SK-N-SH (cell line): ENCODE measurements at regions not wholly inside any gene's neighbourhood (a gene's known extent, or its start where the extent isn't known, plus 50 kb on each side); places are given as distances from the start of the nearest gene placed in this dataset.

Experiments
- CTCF ChIA-PET: fragments of 300-600, 350-600 bp; formaldehyde crosslinking; extraction: SDS; loops from one replicate; lab custom pipeline; 2021; lab: Yijun Ruan, JAX
- POLR2A ChIA-PET: fragments of 350-600 bp; sonication (Branson Sonifier 250); formaldehyde crosslinking; extraction: SDS; loops from one replicate; lab custom pipeline; 2020; ENCODE audit warnings: antibody characterized with exemption, inconsistent platforms; lab: Yijun Ruan, JAX
- DNase-seq: peaks from one replicate; pipeline ENCODE4 v3.0.0; 2012
- H2AFZ ChIP-seq: fragments of 200-600 bp; sonication (generic); 2 replicates; pipeline ENCODE4 v1.8.1; 2016; ENCODE audit warnings: antibody characterized with exemption, mild to moderate bottlenecking, low read depth
- H3F3A ChIP-seq: fragments of 200-600 bp; sonication (generic); replicated peaks from 2 replicates; pipeline ENCODE3; 2016; ENCODE audit warnings: antibody characterized with exemption, mild to moderate bottlenecking; ENCODE audit not compliant: insufficient read depth
- H3K27ac ChIP-seq, 2 experiments: fragments of 200-500 bp in 1 of 2; fragments of 200-600 bp in 1 of 2; sonication (Bioruptor generic) in 1 of 2; sonication (generic), shearing (Covaris generic) in 1 of 2; 2 replicates each; pipeline versions ENCODE4 v1.5.1 to v1.6.1; 2014 to 2016; ENCODE audit warnings: low read depth in 2 of 2, inconsistent platforms in 1 of 2, low read length in 1 of 2, mild to moderate bottlenecking in 1 of 2, mixed read lengths in 1 of 2
- H3K27me3 ChIP-seq: fragments of 200-600 bp; sonication (generic), shearing (Covaris generic); 2 replicates; pipeline ENCODE4 v1.6.1; 2016; ENCODE audit warnings: mixed run types; ENCODE audit not compliant: insufficient read depth
- H3K36me3 ChIP-seq, 2 experiments: fragments of 200-500 bp in 1 of 2; fragments of 200-600 bp in 1 of 2; sonication (Bioruptor generic) in 1 of 2; sonication (generic) in 1 of 2; replicated peaks in 1 of 2; 2 replicates each; pipeline versions ENCODE3 to v1.5.1; 2014 to 2016; ENCODE audit warnings: low read length in 1 of 2, mild to moderate bottlenecking in 1 of 2; ENCODE audit not compliant: insufficient read depth in 2 of 2, control insufficient read depth in 1 of 2
- H3K4me1 ChIP-seq, 2 experiments: fragments of 200-500 bp in 1 of 2; fragments of 200-600 bp in 1 of 2; sonication (Bioruptor generic) in 1 of 2; sonication (generic), shearing (Covaris generic) in 1 of 2; 2 replicates each; pipeline versions ENCODE4 v1.5.1 to v1.6.1; 2014 to 2016; ENCODE audit warnings: low read depth in 1 of 2, low read length in 1 of 2, mixed run types in 1 of 2; ENCODE audit not compliant: insufficient read depth in 2 of 2, control insufficient read depth in 1 of 2
- H3K4me2 ChIP-seq: fragments of 200-600 bp; sonication (generic), shearing (Covaris generic); 2 replicates; pipeline ENCODE4 v1.6.1; 2017; ENCODE audit warnings: mixed run types
- H3K4me3 ChIP-seq, 2 experiments: fragments of 200-500 bp in 1 of 2; fragments of 200-600 bp in 1 of 2; sonication (Bioruptor generic) in 1 of 2; sonication (generic), shearing (Covaris generic) in 1 of 2; 2 replicates each; pipeline versions ENCODE4 v1.5.1 to v1.8.1; 2014 to 2016; ENCODE audit warnings: low read depth in 2 of 2, inconsistent platforms in 1 of 2, low read length in 1 of 2, mild to moderate bottlenecking in 1 of 2, mixed read lengths in 1 of 2, moderate library complexity in 1 of 2
- H3K79me2 ChIP-seq: fragments of 200-600 bp; sonication (generic); 2 replicates; pipeline ENCODE4 v1.8.1; 2017; ENCODE audit warnings: mild to moderate bottlenecking; ENCODE audit not compliant: insufficient read depth
- H3K9ac ChIP-seq: fragments of 200-600 bp; sonication (generic); 2 replicates; pipeline ENCODE4 v1.6.1; 2017; ENCODE audit warnings: mixed run types
- H3K9me2 ChIP-seq: fragments of 200-600 bp; sonication (generic); 2 replicates; pipeline ENCODE4 v1.6.1; 2017; ENCODE audit warnings: mixed run types
- H3K9me3 ChIP-seq: fragments of 200-600 bp; sonication (generic); 2 replicates; pipeline ENCODE4 v1.6.1; 2017; ENCODE audit warnings: mixed run types, mild to moderate bottlenecking, moderate library complexity
- H4K20me1 ChIP-seq: fragments of 200-600 bp; sonication (generic); 2 replicates; pipeline ENCODE4 v1.6.1; 2017; ENCODE audit warnings: mild to moderate bottlenecking, mixed run types; ENCODE audit not compliant: insufficient read depth
- CHD2 ChIP-seq: fragments of 150-350 bp; IDR thresholded peaks from 2 replicates; pipeline ENCODE4 v1.6.1; 2018; ENCODE audit warnings: low read length; ENCODE audit not compliant: partially characterized antibody
- ELF1 ChIP-seq: IDR thresholded peaks from 2 replicates; pipeline ENCODE4 v1.4.0; 2012
- GABPA ChIP-seq: IDR thresholded peaks from 2 replicates; pipeline ENCODE4 v1.4.0; 2012; ENCODE audit warnings: low read depth, mild to moderate bottlenecking
- IRF3 ChIP-seq: fragments of 150-350 bp; IDR thresholded peaks from 2 replicates; pipeline ENCODE4 v1.6.1; 2016; ENCODE audit warnings: mild to moderate bottlenecking, low read depth, low read length
- MXI1 ChIP-seq: IDR thresholded peaks from 2 replicates; pipeline ENCODE4 v1.6.1; 2012; ENCODE audit warnings: mild to moderate bottlenecking, low read depth, low read length, improper control_type of control experiment
- NRF1 ChIP-seq: IDR thresholded peaks from 2 replicates; pipeline ENCODE4 v1.6.1; 2012; ENCODE audit warnings: low read depth, mild to moderate bottlenecking, low read length
- POLR2AphosphoS5 ChIP-seq: IDR thresholded peaks from 2 replicates; pipeline ENCODE4 v1.6.1; 2012; ENCODE audit warnings: low read depth, low read length
- RFX5 ChIP-seq: IDR thresholded peaks from 2 replicates; pipeline ENCODE4 v1.6.1; 2012; ENCODE audit warnings: mild to moderate bottlenecking, improper control_type of control experiment, low read length
- SMC3 ChIP-seq: IDR thresholded peaks from 2 replicates; pipeline ENCODE4 v1.6.1; 2012; ENCODE audit warnings: low read depth, low read length, improper control_type of control experiment
- TEAD4 ChIP-seq: IDR thresholded peaks from 2 replicates; pipeline ENCODE4 v1.4.0; 2012; ENCODE audit warnings: mild to moderate bottlenecking, borderline replicate concordance; ENCODE audit not compliant: insufficient read depth
- USF2 ChIP-seq: fragments of 150-350 bp; IDR thresholded peaks from 2 replicates; pipeline ENCODE4 v1.6.1; 2017; ENCODE audit warnings: antibody characterized with exemption, low read length, low read depth, borderline replicate concordance
- YY1 ChIP-seq: IDR thresholded peaks from 2 replicates; pipeline ENCODE4 v1.4.0; 2012; ENCODE audit warnings: low read depth, mild to moderate bottlenecking
- WGBS: methylation state at CpG from one replicate; pipeline ENCODE4 v1.1.6; 2017; ENCODE audit warnings: low lambda C conversion rate; 5-methylcytosine and 5-hydroxymethylcytosine counted together
- TF ChIP-seq, protein P1 (sequence below): IDR thresholded peaks from 2 replicates; pipeline ENCODE4 v1.4.0; 2012; ENCODE audit warnings: low read depth, borderline replicate concordance
- TF ChIP-seq, protein P2 (sequence below): IDR thresholded peaks from 2 replicates; pipeline ENCODE4 v1.4.0; 2012; ENCODE audit warnings: low read depth

DNA sequence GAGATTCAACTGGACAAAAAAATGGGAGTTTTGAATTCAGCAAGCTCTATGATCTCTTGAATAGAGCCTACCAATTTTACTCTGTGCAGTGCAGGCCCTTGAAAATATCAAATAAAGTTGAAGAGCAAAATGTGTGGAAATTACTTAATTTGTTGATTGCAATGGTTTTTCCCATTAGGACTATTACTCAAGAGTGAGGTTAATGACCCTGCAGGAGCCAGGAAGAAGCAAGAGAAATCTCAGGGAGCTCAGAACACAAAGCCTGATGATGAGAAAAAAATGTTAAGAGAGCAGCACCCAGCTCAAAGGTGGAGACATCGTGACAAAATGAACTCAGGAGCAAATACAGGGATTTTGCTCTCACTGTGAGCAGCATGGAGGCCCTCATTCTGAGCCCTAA is 337.6 kb upstream of the TRIB2 start:
- Histone ChIP-seq H3K4me1 (peaks cover 0 to 4% of the 10 kb centered on the region in 2 experiments; a peak in 2 of 4 replicates), H3K9ac (no peak overlapping the region), H4K20me1 (no peaks in the 10 kb centered on the region), H3K27me3 (no peaks in the 10 kb centered on the region), H3K4me3 (no peak overlapping the region), H2AFZ (no peak overlapping the region), H3K27ac (no peak overlapping the region), H3K9me3 (no peaks in the 10 kb centered on the region), H3K36me3 (no peaks in the 10 kb centered on the region), H3K9me2 (no peaks in the 10 kb centered on the region), H3F3A (no peaks in the 10 kb centered on the region), H3K79me2 (no peaks in the 10 kb centered on the region), H3K4me2 (no peak overlapping the region)
- WGBS, result 65% methylated on average over 1 of the region's 1 CpG
- TF ChIP-seq USF2, result no peak
- TF ChIP-seq, protein P1, sequence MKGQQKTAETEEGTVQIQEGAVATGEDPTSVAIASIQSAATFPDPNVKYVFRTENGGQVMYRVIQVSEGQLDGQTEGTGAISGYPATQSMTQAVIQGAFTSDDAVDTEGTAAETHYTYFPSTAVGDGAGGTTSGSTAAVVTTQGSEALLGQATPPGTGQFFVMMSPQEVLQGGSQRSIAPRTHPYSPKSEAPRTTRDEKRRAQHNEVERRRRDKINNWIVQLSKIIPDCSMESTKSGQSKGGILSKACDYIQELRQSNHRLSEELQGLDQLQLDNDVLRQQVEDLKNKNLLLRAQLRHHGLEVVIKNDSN, result no peak
- no peak for TF ChIP-seq RFX5
- no peak for TF ChIP-seq TEAD4
- TF ChIP-seq GABPA, result no peak
- TF ChIP-seq MXI1, result no peak
- TF ChIP-seq YY1, result no peak
- no peak for TF ChIP-seq ELF1
- no peak for TF ChIP-seq IRF3
- ChIA-PET POLR2A (no interaction called here), CTCF (interaction anchor here (1.1 kb wide), 1 partner anchor 61 kb away, joined by 3 read pairs; no protein-coding TSS in a partner anchor)
- DNase-seq, result no peak

GRCh38 chr2:12381543-12382325 is 335.0 kb upstream of the TRIB2 start:
- H2AFZ ChIP-seq, result no peak overlapping the region
- H3K27me3 ChIP-seq, result no peaks in the 10 kb centered on the region
- no peak overlapping the region for H3K4me3 ChIP-seq
- 88% methylated on average over 2 of the region's 2 CpGs for WGBS
- TF ChIP-seq, protein P2, sequence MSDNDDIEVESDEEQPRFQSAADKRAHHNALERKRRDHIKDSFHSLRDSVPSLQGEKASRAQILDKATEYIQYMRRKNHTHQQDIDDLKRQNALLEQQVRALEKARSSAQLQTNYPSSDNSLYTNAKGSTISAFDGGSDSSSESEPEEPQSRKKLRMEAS, result no peak
- TF ChIP-seq POLR2AphosphoS5 (no peak), NRF1 (no peak), SMC3 (no peak), CHD2 (no peak)
- TF ChIP-seq, protein P1, result no peak
- H3K36me3 ChIP-seq, result no peaks in the 10 kb centered on the region
- no peaks in the 10 kb centered on the region for H3K9me3 ChIP-seq
- POLR2A ChIA-PET, result no interaction called here
- no peak for DNase-seq
- no peaks in the 10 kb centered on the region for H3F3A ChIP-seq
- H3K27ac ChIP-seq, result no peak overlapping the region
- CTCF ChIA-PET, result interaction anchor here (0.6 to 1.0 kb wide), 2 partner anchors 336 to 579 kb away, joined by 3 read pairs; no protein-coding TSS in a partner anchor
- H3K9ac ChIP-seq, result no peak overlapping the region
- no peaks in the 10 kb centered on the region for H3K9me2 ChIP-seq
- peaks cover 0 to 4% of the 10 kb centered on the region in 2 experiments; a peak in 2 of 4 replicates for H3K4me1 ChIP-seq
- no peak overlapping the region for H3K4me2 ChIP-seq
- H4K20me1 ChIP-seq, result no peaks in the 10 kb centered on the region
- no peaks in the 10 kb centered on the region for H3K79me2 ChIP-seq
